ENCODE measurements at regions not wholly inside any gene's neighbourhood (a gene's known extent, or its start where the extent isn't known, plus 50 kb on each side); places are given as distances from the start of the nearest gene placed in this dataset.
A peak's percentile ranks its signal among the peaks of the same experiment; 100 is the strongest.

GRCh38 chr2:107306881-107307280, 420.9 kb upstream of the ST6GAL2 start:
- peaks cover 4% of the 10 kb centered on the region for H3K9me3 Mint-ChIP-seq
- TF ChIP-seq, protein P1, sequence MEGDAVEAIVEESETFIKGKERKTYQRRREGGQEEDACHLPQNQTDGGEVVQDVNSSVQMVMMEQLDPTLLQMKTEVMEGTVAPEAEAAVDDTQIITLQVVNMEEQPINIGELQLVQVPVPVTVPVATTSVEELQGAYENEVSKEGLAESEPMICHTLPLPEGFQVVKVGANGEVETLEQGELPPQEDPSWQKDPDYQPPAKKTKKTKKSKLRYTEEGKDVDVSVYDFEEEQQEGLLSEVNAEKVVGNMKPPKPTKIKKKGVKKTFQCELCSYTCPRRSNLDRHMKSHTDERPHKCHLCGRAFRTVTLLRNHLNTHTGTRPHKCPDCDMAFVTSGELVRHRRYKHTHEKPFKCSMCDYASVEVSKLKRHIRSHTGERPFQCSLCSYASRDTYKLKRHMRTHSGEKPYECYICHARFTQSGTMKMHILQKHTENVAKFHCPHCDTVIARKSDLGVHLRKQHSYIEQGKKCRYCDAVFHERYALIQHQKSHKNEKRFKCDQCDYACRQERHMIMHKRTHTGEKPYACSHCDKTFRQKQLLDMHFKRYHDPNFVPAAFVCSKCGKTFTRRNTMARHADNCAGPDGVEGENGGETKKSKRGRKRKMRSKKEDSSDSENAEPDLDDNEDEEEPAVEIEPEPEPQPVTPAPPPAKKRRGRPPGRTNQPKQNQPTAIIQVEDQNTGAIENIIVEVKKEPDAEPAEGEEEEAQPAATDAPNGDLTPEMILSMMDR (IDR thresholded peaks at IDR 0.05; ENCODE audit: unreplicated experiment in 3 of 3) = no peak
- H3K27ac Mint-ChIP-seq = no peak overlapping the region
- H3K27me3 Mint-ChIP-seq (ENCODE audit: low read depth) = no peaks in the 10 kb centered on the region
- H3K4me1 Mint-ChIP-seq = no peaks in the 10 kb centered on the region
- no peak overlapping the region for H3K4me3 Mint-ChIP-seq
- H3K36me3 Mint-ChIP-seq (ENCODE audit: low read depth) = no peaks in the 10 kb centered on the region

DNA sequence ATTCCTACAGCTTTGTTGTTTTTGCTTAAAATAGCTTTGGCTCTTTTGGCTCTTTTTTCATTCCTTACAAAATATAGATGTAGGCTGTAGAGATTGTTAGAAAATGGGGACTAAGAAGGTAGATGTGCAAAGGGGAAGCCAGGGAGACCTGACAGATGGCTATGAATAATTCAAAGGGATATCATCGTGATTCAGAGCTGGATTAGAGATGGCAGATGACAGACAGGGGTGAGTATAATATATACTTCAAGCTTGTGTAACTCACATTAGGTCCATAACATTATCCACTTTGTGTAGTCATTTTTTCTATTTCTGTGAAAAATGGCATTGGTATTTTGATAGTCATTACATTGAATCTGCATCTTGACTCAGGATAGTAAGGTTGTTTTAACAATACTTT, 422.9 kb upstream of the ST6GAL2 start:
- Mint-ChIP-seq H3K36me3 (ENCODE audit: low read depth) (no peaks in the 10 kb centered on the region), H3K27me3 (ENCODE audit: low read depth) (no peaks in the 10 kb centered on the region), H3K9me3 (peaks cover 4% of the 10 kb centered on the region), H3K4me3 (no peak overlapping the region), H3K27ac (no peak overlapping the region), H3K4me1 (no peaks in the 10 kb centered on the region)
- TF ChIP-seq, protein P1 (IDR thresholded peaks at IDR 0.05; ENCODE audit: unreplicated experiment in 3 of 3) = no peak

GRCh38 chr2:107312240-107312639, 426.3 kb upstream of the ST6GAL2 start:
- TF ChIP-seq, protein P1 (IDR thresholded peaks at IDR 0.05; ENCODE audit: unreplicated experiment in 3 of 3) = no peak
- peaks cover 4% of the 10 kb centered on the region for H3K9me3 Mint-ChIP-seq
- H3K4me1 Mint-ChIP-seq = no peaks in the 10 kb centered on the region
- peak overlapping the region in 1 of 3 experiments; percentile 3 for H3K27ac Mint-ChIP-seq
- H3K4me3 Mint-ChIP-seq = no peak overlapping the region
- no peaks in the 10 kb centered on the region for H3K27me3 Mint-ChIP-seq (ENCODE audit: low read depth)
- no peaks in the 10 kb centered on the region for H3K36me3 Mint-ChIP-seq (ENCODE audit: low read depth)

- TF ChIP-seq, protein P1 (IDR thresholded peaks at IDR 0.05; ENCODE audit: unreplicated experiment in 3 of 3) = no peak
- Mint-ChIP-seq H3K27me3 (ENCODE audit: low read depth) (no peaks in the 10 kb centered on the region), H3K36me3 (ENCODE audit: low read depth) (no peaks in the 10 kb centered on the region), H3K4me1 (no peaks in the 10 kb centered on the region), H3K9me3 (peaks cover 4% of the 10 kb centered on the region), H3K27ac (no peak overlapping the region), H3K4me3 (no peak overlapping the region)
These were observed 427.3 kb upstream of the ST6GAL2 start for GRCh38 chr2:107313316-107313715.

GRCh38 chr2:107320881-107321280, 434.9 kb upstream of the ST6GAL2 start:
- Mint-ChIP-seq H3K27ac (no peak overlapping the region), H3K27me3 (ENCODE audit: low read depth) (no peaks in the 10 kb centered on the region), H3K4me3 (no peak overlapping the region), H3K4me1 (peaks cover 32% of the 10 kb centered on the region), H3K36me3 (ENCODE audit: low read depth) (no peaks in the 10 kb centered on the region), H3K9me3 (no peaks in the 10 kb centered on the region)
- TF ChIP-seq, protein P1 (IDR thresholded peaks at IDR 0.05; ENCODE audit: unreplicated experiment in 3 of 3) = no peak

GRCh38 chr2:107322416-107322815, 436.4 kb upstream of the ST6GAL2 start:
- H3K27me3 Mint-ChIP-seq (ENCODE audit: low read depth) = no peaks in the 10 kb centered on the region
- H3K4me3 Mint-ChIP-seq = no peak overlapping the region
- peaks cover 4% of the 10 kb centered on the region for H3K9me3 Mint-ChIP-seq
- H3K4me1 Mint-ChIP-seq = peaks cover 45% of the 10 kb centered on the region
- H3K36me3 Mint-ChIP-seq (ENCODE audit: low read depth) = no peaks in the 10 kb centered on the region
- peak overlapping the region; percentile 18 to 56 (median 26) for H3K27ac Mint-ChIP-seq
- TF ChIP-seq, protein P1 (IDR thresholded peaks at IDR 0.05; ENCODE audit: unreplicated experiment in 3 of 3) = no peak

All from nephron (organoid).